ENCODE measurements at regions not wholly inside any gene's neighbourhood (a gene's known extent, or its start where the extent isn't known, plus 50 kb on each side); places are given as distances from the start of the nearest gene placed in this dataset.

DNA sequence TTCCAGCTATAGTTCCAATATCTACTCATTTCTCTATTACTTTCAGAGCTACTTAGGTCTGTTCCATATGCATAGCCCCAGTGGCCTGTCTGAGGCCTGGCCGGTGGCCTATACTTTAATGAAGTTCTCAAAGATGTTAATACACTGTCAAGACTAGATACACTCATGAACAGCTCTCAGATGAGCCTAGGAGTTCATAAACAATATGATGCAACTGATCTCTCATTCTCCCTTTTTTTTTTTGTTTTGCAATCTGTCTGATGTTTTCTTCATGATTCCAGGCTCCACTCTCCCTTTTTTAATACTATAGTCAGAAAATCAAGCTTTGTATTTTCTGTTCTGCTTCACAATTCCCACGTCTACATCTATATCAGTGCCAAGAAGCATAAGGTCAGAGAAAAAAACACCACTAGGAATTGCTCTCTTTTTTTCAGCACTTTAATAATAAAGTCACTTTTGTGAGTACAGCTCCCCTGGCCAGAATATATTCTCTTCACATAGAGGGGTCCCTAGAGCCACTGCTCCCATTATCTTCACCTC is 321.0 kb downstream of the C7orf25 start:
- DNase-seq (ENCODE audit: low spot score), result no peak
- TF ChIP-seq CTCF (IDR thresholded peaks at IDR 0.05; ENCODE audit: extremely low read depth, missing control alignments), result no peak

DNA sequence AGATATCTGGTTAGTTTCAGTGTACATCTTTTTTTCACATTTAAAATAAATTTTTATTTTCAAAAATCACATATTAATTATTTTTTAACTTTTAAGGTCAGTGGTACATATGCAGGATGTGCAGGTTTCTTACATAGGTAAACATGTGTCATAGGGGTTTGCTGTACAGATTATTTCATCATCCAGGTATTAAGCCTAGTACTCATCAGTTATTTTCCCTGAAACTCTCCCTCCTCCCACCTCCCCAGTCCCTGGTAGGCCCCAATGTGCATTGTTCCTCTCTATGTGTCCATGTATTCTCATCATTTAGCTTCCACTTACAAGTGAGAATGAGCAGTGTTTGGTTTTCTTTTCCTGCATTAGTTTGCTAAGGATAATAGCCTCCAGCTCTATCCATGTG is 323.0 kb downstream of the C7orf25 start:
- no peak for DNase-seq (ENCODE audit: low spot score)
- TF ChIP-seq CTCF (IDR thresholded peaks at IDR 0.05; ENCODE audit: extremely low read depth, missing control alignments), result no peak

DNA sequence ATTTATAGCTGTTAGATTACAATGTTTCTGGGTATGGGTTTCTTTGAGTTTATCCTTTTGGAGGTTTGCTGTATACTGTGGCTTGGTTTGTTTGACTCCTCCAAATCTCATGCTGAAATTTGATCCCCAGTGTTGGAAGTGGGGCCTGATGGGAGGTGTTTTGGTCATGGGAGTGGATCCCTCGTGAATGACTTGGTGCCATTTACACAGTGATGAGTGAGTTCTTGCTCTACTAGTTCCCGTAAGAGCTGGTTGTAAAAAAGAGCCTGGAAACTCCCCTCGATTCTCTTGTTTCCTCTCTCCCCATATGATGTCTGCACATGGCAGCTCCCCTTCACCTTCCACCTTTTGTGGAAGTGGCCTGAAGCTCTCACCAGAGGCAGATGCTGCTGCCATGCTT is 324.1 kb downstream of the C7orf25 start:
- TF ChIP-seq CTCF (IDR thresholded peaks at IDR 0.05; ENCODE audit: extremely low read depth, missing control alignments), result no peak
- DNase-seq (ENCODE audit: low spot score), result no peak

DNA sequence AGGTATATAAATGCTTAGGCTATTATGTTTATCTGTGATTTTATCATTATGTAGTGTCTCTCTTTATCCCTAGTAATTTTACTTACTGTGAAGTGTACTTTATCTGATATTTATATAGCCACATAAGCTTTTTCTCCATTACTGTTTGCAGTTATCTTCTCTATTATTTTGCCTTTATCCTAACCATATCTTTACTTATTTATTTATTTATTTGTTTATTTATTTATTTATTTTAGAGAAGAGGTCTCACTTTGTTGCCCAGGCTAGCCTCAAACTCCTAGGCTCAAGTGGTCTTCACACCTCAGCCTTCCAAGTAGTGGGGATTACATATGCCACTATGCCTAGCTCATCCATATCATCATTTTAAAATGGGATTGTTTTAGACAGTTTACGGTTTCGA is 331.8 kb downstream of the C7orf25 start:
- TF ChIP-seq CTCF (IDR thresholded peaks at IDR 0.05; ENCODE audit: extremely low read depth, missing control alignments), result no peak
- DNase-seq (ENCODE audit: low spot score), result no peak

GRCh38 chr7:42575171-42575570 is 336.7 kb downstream of the C7orf25 start:
- no peak for TF ChIP-seq CTCF (IDR thresholded peaks at IDR 0.05; ENCODE audit: extremely low read depth, missing control alignments)
- no peak for DNase-seq (ENCODE audit: low spot score)

DNA sequence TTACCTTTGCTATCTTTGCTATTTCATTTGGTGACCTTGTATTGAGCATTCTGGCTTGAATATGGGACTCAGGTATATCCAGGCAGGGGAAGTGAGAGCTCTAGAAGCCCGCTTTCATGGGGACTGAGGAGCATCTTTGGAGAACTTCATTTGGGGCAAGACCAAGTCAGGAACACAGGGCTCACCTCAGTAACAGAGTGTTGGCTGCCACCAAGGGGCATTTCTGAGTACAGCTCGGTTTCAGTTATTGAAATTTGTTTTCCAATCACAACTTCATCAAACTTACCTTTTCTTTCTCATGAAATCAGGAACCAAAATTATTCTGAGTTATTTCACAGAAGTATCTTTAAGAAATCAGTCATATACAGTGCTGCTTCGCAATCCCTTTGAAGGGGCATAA is 337.2 kb downstream of the C7orf25 start:
- DNase-seq (ENCODE audit: low spot score), result no peak
- no peak for TF ChIP-seq CTCF (IDR thresholded peaks at IDR 0.05; ENCODE audit: extremely low read depth, missing control alignments)

DNA sequence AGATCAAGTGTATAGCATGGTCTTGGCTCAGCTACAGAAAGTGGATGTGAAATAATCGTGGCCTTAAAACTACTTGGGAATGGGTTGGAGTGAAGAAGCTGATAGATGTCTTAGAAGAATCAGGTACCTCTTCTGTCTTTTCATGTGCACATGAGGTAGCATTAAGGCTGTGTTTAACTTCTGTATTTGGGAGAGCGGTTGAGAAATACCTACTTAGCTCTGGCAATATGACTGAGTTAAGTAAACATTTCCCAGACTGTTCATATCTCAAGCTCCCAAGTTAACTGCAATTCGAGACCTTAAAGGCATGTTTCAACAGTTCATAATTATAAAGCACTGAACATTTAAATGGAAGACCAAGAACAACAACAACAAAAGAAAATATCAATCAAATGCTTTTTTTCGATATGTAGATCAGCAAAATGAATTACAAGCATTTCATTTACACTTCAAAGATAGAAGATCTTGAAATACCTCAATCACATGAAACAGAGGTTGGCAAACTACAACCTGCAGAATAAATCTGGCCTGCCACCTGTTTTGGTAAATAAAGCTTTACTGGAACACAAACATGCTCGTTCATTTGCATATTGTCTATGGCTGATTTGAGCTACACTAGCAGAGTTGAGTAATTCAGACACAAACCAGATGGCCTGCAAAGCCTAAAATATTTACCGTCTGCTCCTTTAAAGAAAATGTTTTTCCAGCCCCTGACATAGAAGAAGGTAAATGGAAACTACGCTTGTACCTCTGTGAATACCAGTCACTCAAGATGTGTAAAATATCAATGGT is 337.1 kb upstream of the GLI3 start:
- no peak for DNase-seq (ENCODE audit: low spot score)
- TF ChIP-seq CTCF (IDR thresholded peaks at IDR 0.05; ENCODE audit: extremely low read depth, missing control alignments), result no peak
